Transverse colon (tissue), 4 donors: ENCODE measurements at regions not wholly inside any gene's neighbourhood (a gene's known extent, or its start where the extent isn't known, plus 50 kb on each side); places are given as distances from the start of the nearest gene placed in this dataset.

Experiments used
- CTCF ChIP-seq, 5 experiments: fragments of 200-600 bp in 3 of 5; fragments of 450-650 bp in 2 of 5; sonication (generic) in 3 of 5; IDR thresholded peaks; 1 replicate in 2 of 5; 2 replicates in 3 of 5; pipeline ENCODE4 v1.5.1; 2016 to 2017; ENCODE audit warnings: antibody characterized with exemption in 5 of 5, inconsistent platforms in 3 of 5, mild to moderate bottlenecking in 2 of 5, moderate library complexity in 1 of 5
- EP300 ChIP-seq: sonication (generic); formaldehyde crosslinking; IDR thresholded peaks from one replicate; pipeline ENCODE4 v1.6.1; 2017; ENCODE audit warnings: antibody characterized with exemption, low read depth
- POLR2A ChIP-seq: fragments of 450-650 bp; IDR thresholded peaks from one replicate; pipeline ENCODE4 v1.6.1; 2016; ENCODE audit warnings: antibody characterized with exemption, mild to moderate bottlenecking, moderate library complexity
- POLR2AphosphoS5 ChIP-seq, 3 donors: sonication (generic); formaldehyde crosslinking; IDR thresholded peaks; one replicate each; pipeline ENCODE4 v1.6.1; 2016; ENCODE audit warnings: antibody characterized with exemption in 3 of 3

GRCh38 chr2:67041051-67041450 is 356.1 kb upstream of the ETAA1 start:
- no peak for TF ChIP-seq CTCF (IDR thresholded peaks at IDR 0.05)
- no peak for TF ChIP-seq POLR2A
- TF ChIP-seq EP300 = no peak
- TF ChIP-seq POLR2AphosphoS5 (IDR thresholded peaks at IDR 0.05) = no peak
